ENCODE measurements at regions not wholly inside any gene's neighbourhood (a gene's known extent, or its start where the extent isn't known, plus 50 kb on each side); places are given as distances from the start of the nearest gene placed in this dataset.
"Not testable (repeated sequence)": the region's sequence is repeated elsewhere in the genome, so short reads cannot be mapped to it uniquely, and the experiment has no call there.

DNA sequence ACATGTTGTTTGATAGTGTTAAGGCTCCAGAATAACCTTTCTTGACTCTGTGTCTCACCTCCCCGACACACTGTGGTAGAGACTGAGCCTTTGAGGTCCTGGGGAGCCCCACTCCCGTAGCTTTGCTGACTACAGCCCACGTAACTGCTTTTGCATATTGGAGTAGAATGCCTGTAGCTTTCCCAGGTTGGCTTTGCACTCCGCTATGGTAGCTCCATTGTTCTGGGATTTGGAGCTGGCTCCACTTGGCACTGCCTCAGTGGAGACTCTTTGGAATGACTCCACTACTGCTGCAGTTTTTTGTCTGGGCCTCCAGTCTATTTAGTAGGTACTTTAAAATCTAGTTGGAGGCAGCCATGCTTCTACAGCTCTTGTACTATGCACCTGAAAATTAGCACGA lies 56.2 kb upstream of the ANXA1 start:
- no peak for DNase-seq

GRCh38 chr9:73093740-73094379 lies 57.8 kb upstream of the ANXA1 start:
- no peak for DNase-seq

- DNase-seq: no peak
Measured at GRCh38 chr9:73093016-73093739, 58.5 kb upstream of the ANXA1 start.

GRCh38 chr9:73091909-73092308 lies 59.8 kb upstream of the ANXA1 start:
- DNase-seq: no peak

DNA sequence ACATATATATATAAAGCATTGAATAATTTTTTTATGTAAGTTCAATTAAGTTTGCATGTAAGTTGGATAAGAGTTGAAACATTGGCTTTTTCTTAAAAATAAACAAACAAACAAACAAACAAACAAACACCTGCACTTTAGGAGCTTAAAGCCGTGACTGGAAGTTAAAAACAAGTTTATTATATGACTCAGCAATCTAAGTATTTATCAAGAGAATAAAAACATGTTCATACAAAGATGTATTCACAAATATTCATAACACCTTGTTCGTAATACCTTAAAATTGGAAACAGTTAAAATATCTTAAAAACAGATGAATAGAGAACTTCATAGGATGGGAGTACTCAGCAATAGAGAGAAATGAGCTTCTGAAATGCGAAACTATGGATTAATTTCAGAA lies 61.5 kb upstream of the ANXA1 start:
- DNase-seq: no peak

GRCh38 chr9:73089304-73089985 lies 62.2 kb upstream of the ANXA1 start:
- no peak for DNase-seq

DNA sequence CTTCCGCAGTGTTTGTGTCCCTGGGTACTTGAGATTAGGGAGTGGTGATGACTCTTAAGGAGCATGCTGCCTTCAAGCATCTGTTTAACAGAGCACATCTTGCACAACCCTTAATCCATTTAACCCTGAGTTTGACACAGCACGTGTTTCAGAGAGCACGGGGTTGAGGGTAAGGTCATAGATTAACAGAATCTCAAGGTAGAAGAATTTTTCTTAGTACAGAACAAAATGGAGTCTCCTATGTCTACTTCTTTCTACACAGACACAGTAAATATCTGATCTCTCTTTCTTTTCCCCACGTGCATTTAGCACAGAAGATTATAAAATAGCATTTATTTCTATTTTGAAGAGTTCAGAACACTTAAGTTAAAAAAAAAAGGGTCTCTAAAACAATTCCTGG lies 63.8 kb upstream of the ANXA1 start:
- DNase-seq: not testable (repeated sequence)

DNA sequence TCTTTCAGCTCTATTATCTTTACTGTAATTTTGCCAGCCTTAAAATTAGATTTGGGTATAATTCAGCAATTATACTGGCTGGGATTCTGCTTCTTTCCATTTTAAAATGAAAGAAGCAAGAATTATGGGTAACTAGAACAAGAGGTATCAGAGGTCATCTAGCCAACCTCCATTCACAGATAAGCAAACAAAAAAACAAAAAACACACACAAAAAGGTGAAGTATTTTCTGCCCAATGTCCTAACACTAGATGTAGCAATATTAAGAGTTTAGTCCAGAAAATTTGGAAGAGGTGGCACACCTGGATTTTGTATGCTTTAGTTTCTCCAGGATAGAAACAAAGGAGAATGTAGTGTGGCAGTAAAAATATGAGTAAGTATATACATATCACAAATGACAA lies 68.1 kb upstream of the ANXA1 start:
- no peak for DNase-seq

GRCh38 chr9:73081979-73082657 lies 69.5 kb upstream of the ANXA1 start:
- DNase-seq: peak; percentile 32

- DNase-seq: no peak
Measured at GRCh38 chr9:73080110-73080694, 71.5 kb upstream of the ANXA1 start.

DNA sequence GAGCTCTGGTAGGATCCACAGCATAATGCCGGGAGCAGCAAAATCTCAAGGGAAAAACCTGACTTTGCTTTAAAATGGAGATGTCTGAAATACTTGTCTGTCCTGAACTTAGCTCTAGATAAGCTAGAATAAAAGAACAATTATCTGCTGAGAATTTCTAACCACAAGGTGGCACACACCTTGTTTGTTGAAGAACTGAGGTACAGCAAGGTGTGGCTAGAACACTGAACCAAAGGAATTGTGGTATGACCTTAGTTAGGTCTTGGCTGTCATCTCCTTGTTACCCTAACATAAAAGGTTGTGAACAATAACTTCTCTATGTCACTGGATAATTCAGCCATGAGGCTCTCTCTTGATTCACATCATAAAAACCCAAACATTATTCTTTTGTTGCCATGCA lies 72.3 kb upstream of the ANXA1 start:
- DNase-seq: peak; percentile 19

- no peak for DNase-seq
Measured at GRCh38 chr9:73077625-73078030, 74.0 kb upstream of the ANXA1 start.

GRCh38 chr9:73076970-73077369 lies 74.7 kb upstream of the ANXA1 start:
- DNase-seq: no peak

GRCh38 chr9:73074176-73074708 lies 77.4 kb upstream of the ANXA1 start:
- DNase-seq: no peak

DNA sequence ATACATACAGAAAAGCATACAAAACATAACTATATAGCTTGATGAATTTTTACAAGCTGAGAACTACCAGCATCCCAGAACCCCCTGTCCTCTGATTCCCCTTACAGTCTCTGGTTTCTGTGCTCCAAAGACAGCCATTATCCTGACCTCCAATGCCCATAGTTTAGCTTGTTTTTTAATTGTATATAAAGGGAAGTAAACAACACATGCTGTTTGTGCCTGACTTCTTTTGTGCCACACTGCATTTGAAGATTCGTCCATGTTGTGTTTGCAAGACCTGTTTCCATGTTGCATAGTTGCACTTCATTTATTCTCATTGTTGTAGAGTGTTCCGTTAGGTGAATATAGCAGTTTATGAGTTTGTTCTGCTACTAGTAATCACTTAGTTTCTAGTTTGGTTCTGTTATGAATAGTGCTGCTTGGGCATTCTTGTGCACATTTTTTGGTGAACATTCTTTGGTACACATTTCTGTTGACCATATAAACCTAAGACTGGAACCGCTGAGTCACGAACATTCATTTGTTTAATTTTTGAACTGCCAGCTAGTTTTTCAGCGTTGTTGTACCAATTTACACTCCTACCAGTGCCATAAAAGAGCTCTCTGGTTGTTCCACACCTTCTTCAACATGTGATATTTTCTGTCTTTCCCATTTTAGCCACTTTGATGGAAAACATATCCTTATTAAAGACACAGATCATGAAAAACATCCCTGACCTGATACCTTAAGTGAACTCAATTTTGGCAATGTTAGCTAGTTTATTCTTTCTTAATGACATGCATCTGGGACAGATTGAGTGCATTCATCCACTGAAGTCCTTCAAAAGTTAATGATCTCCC lies 78.1 kb upstream of the ANXA1 start:
- no peak for DNase-seq

- no peak for DNase-seq
Measured at GRCh38 chr9:73067074-73067473, 84.6 kb upstream of the ANXA1 start.

DNA sequence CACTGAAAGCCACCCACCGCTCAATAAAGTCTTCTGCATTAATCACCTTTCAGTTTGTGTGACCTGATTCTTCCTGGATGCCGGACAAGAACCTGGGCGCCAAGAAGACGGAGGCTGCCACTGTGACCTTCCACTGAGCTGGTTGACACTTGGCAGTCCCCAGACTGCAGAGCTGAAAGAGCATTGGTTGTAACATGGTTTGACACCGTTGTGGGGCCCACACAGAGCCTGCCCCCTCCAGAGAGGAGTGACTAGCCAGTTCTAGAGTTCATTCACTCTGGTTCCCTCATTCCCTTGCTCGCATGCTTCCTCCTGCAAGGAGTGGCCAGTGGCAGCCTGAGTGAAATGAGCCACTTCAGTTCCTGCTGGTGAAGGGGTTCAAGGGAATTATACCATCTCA lies 86.2 kb upstream of the ANXA1 start:
- no peak for DNase-seq

GRCh38 chr9:73064315-73064714 lies 87.3 kb upstream of the ANXA1 start:
- no peak for DNase-seq

DNA sequence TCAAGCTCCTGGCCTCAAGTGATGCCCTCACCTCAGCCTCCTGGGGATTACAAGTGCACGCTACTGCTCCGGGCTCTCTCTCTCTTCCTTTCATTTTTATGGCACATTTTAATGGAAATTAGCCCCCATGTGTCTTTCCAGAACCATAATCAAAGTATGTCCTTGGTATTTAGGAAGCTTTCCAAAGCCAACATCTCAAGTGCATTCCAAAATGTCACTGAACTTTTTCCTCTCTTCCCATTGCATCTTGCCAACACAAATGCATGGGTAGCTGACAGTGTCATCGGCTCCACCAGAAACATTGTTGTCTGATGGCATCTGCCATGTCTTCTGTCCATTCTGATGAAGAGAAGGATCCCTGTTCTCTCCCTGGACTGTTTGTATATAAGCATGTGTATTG lies 90.5 kb upstream of the ANXA1 start:
- DNase-seq: no peak

GRCh38 chr9:73059247-73059646 lies 92.4 kb upstream of the ANXA1 start:
- no peak for DNase-seq

GRCh38 chr9:73056245-73056644 lies 95.4 kb upstream of the ANXA1 start:
- no peak for DNase-seq

DNA sequence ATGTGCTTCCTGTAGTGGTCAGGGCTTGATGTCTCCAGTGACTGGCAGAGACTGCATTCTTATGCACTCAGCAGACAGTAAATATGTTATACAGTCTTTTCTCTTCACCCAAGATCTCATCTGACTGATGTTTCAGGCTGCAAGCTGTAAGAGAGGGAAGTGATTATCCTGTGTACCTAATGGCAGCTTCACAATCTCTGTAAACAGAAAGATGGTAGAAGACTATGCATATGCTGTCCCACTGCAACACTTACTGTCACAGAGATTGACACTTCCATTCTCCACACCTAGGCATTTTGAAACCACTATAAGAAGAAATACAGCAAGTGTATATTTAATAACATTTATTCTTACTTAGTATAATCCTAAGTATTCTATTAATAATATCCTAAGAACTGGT lies 97.6 kb upstream of the ANXA1 start:
- DNase-seq: no peak
